Gastroesophageal sphincter (tissue), 3 donors: ENCODE measurements at regions not wholly inside any gene's neighbourhood (a gene's known extent, or its start where the extent isn't known, plus 50 kb on each side); places are given as distances from the start of the nearest gene placed in this dataset.
"Not testable (repeated sequence)": the region's sequence is repeated elsewhere in the genome, so short reads cannot be mapped to it uniquely, and the experiment has no call there.

Source experiments
- EP300 ChIP-seq: sonication (generic); formaldehyde crosslinking; IDR thresholded peaks from one replicate; pipeline ENCODE4 v1.6.1; 2017; ENCODE audit warnings: antibody characterized with exemption, mild to moderate bottlenecking
- POLR2A ChIP-seq, 2 donors: fragments of 450-650 bp; IDR thresholded peaks; one replicate each; pipeline ENCODE4 v1.6.1; 2017; ENCODE audit warnings: antibody characterized with exemption in 2 of 2, mild to moderate bottlenecking in 2 of 2, moderate library complexity in 1 of 2
- POLR2AphosphoS5 ChIP-seq: sonication (generic); formaldehyde crosslinking; IDR thresholded peaks from one replicate; pipeline ENCODE4 v1.6.1; 2017; ENCODE audit warnings: antibody characterized with exemption
- TF ChIP-seq, protein P1 (sequence below), 4 experiments: fragments of 200-600 bp in 2 of 4; fragments of 450-650 bp in 2 of 4; sonication (generic) in 1 of 4; IDR thresholded peaks; one replicate each; pipeline ENCODE4 v1.5.1; 2017 to 2019; ENCODE audit warnings: antibody characterized with exemption in 4 of 4, mild to moderate bottlenecking in 2 of 4, moderate library complexity in 2 of 4

DNA sequence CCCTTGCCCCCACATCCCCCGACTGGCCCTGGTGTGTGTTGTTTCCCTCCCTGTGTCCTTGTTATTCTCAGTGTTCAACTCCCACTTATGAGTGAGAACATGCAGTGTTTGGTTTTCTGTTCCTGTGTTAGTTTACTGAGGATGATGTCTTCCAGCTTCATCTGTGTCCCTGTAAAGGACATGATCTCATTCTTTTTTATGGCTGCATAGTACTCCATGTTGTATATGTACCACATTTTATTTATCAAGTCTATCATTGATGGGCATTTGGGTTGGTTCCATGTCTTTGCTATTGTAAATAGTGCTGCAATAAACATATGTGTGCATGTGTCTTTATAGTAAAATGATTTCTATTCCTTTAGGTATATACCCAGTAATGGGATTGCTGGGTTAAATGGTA lies 147.2 kb downstream of the CYB561 start:
- TF ChIP-seq POLR2A (IDR thresholded peaks at IDR 0.05); POLR2AphosphoS5; EP300: not testable (repeated sequence)
- TF ChIP-seq, protein P1, sequence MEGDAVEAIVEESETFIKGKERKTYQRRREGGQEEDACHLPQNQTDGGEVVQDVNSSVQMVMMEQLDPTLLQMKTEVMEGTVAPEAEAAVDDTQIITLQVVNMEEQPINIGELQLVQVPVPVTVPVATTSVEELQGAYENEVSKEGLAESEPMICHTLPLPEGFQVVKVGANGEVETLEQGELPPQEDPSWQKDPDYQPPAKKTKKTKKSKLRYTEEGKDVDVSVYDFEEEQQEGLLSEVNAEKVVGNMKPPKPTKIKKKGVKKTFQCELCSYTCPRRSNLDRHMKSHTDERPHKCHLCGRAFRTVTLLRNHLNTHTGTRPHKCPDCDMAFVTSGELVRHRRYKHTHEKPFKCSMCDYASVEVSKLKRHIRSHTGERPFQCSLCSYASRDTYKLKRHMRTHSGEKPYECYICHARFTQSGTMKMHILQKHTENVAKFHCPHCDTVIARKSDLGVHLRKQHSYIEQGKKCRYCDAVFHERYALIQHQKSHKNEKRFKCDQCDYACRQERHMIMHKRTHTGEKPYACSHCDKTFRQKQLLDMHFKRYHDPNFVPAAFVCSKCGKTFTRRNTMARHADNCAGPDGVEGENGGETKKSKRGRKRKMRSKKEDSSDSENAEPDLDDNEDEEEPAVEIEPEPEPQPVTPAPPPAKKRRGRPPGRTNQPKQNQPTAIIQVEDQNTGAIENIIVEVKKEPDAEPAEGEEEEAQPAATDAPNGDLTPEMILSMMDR (IDR thresholded peaks at IDR 0.05), result not testable (repeated sequence)
